ENCODE measurements at regions not wholly inside any gene's neighbourhood (a gene's known extent, or its start where the extent isn't known, plus 50 kb on each side); places are given as distances from the start of the nearest gene placed in this dataset.

DNA sequence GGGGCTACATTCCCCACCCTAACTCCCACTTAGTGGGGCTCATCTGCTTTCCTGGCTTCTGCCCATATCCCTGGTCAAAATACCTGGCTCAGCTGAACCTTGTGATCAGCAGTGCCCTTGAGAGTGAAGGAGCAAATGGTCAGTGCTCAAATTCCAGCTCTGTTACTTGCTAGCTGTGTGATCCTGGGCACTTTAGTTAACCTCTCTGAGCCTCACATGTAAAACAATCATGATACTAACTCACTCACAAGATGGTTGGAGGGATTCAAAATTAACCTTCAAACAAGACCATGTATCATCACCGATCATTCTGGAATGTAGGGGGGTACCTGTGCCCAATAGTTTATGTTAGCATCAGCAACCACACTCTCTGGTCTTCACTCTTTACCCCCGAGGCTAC lies 325.6 kb upstream of the TLE3 start:
- no peak overlapping the region for H3K4me3 ChIP-seq
- DNase-seq (ENCODE audit: extremely low read depth in 1 of 4, low spot score in 3 of 4) (no peak), ATAC-seq (no peak), FAIRE-seq (no peak)
- no peak overlapping the region for H3K4me2 ChIP-seq (ENCODE audit: insufficient read depth, low read length)
- no peaks in the 10 kb centered on the region for H3K36me3 ChIP-seq (ENCODE audit: control insufficient read depth, insufficient read depth, low read length)
- no peak overlapping the region for H3K27ac ChIP-seq (ENCODE audit: extremely low read depth, low read depth, low read length)
- in situ Hi-C loops (cut with MboI) (no loop called here), intact Hi-C loops (cut with micrococcal nuclease) (no loop called here)
- peaks cover 12 to 15% of the 10 kb centered on the region in 2 experiments for H3K27me3 ChIP-seq (ENCODE audit: control insufficient read depth in 2 of 2, insufficient read depth in 2 of 2, low read length in 2 of 2)
- TF ChIP-seq ZNF140 (CRISPR knock-in tag; IDR thresholded peaks at IDR 0.05) (no peak), TRIM28 (IDR thresholded peaks at IDR 0.05) (no peak), FOXA3 (CRISPR knock-in tag; conservative IDR thresholded peaks at IDR 0.05 in 1 of 2, IDR thresholded peaks at IDR 0.05 in 1 of 2) (no peak), RBM25 (IDR thresholded peaks at IDR 0.05; ENCODE audit: low read depth, low read length, severe bottlenecking) (peak; percentile 29), ZFP36 (IDR thresholded peaks at IDR 0.05; ENCODE audit: low read depth, low read length, partially characterized antibody) (peak; percentile 61), MTA3 (IDR thresholded peaks at IDR 0.05; ENCODE audit: borderline replicate concordance) (no peak), MTA1 (IDR thresholded peaks at IDR 0.05; ENCODE audit: borderline replicate concordance) (no peak)
- TF ChIP-seq, protein P1, sequence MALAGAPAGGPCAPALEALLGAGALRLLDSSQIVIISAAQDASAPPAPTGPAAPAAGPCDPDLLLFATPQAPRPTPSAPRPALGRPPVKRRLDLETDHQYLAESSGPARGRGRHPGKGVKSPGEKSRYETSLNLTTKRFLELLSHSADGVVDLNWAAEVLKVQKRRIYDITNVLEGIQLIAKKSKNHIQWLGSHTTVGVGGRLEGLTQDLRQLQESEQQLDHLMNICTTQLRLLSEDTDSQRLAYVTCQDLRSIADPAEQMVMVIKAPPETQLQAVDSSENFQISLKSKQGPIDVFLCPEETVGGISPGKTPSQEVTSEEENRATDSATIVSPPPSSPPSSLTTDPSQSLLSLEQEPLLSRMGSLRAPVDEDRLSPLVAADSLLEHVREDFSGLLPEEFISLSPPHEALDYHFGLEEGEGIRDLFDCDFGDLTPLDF (CRISPR knock-in tag; IDR thresholded peaks at IDR 0.05) = no peak
- peaks cover 0 to 3% of the 10 kb centered on the region in 2 experiments; a peak in 3 of 5 replicates for H3K4me1 ChIP-seq (replicated peaks in 1 of 2; ENCODE audit: control insufficient read depth in 2 of 2, insufficient read depth in 2 of 2, low read length in 2 of 2)
- 9% methylated on average over 2 of the region's 2 CpGs for WGBS (ENCODE audit: insufficient coverage, low coverage, missing lambda C conversion rate)
- no TSS peak for BruUV-seq (replicated peaks)
- POLR2A ChIA-PET = interaction anchor here (2.0 kb wide), 1 partner anchor 8 kb away, joined by 4 read pairs; no protein-coding TSS in a partner anchor
- H3K9ac ChIP-seq (ENCODE audit: insufficient read depth in 1 of 2, low read depth in 2 of 2, low read length in 2 of 2) = no peak overlapping the region
- CTCF ChIA-PET (ENCODE audit: low intra/inter-chr PET ratio) = no interaction called here
- no peak overlapping the region for H2AFZ ChIP-seq (ENCODE audit: low read depth, low read length)
- H4K20me1 ChIP-seq (replicated peaks; ENCODE audit: control insufficient read depth, insufficient read depth, low read length) = no peaks in the 10 kb centered on the region
- no peaks in the 10 kb centered on the region for H3K9me3 ChIP-seq (replicated peaks; ENCODE audit: control insufficient read depth, insufficient read depth, low read depth, low read length)
- H3K9me1 ChIP-seq (ENCODE audit: control insufficient read depth, insufficient read depth, low read length) = no peaks in the 10 kb centered on the region
- H3K79me2 ChIP-seq (ENCODE audit: control insufficient read depth, insufficient read depth, low read length) = no peaks in the 10 kb centered on the region
